MM.1S (cell line): ENCODE measurements at regions not wholly inside any gene's neighbourhood (a gene's known extent, or its start where the extent isn't known, plus 50 kb on each side); places are given as distances from the start of the nearest gene placed in this dataset.

Experiments
- DNase-seq: peaks from one replicate; pipeline ENCODE4 v3.0.0-alpha.2; 2015
- H2AFZ ChIP-seq: fragments of 300-600 bp; sonication (generic); 2 replicates; pipeline ENCODE4 v1.6.0; 2016; ENCODE audit warnings: antibody characterized with exemption, low read length
- H3F3A ChIP-seq: fragments of 300-600 bp; sonication (generic); 2 replicates; pipeline ENCODE4 v1.6.1; 2016; ENCODE audit warnings: mild to moderate bottlenecking, antibody characterized with exemption, low read length, moderate library complexity, mixed read lengths; ENCODE audit not compliant: insufficient read depth
- H3K27ac ChIP-seq: fragments of 300-600 bp; sonication (generic); 2 replicates; pipeline ENCODE4 v1.5.1; 2016; ENCODE audit warnings: mild to moderate bottlenecking, low read length
- H3K27me3 ChIP-seq: fragments of 300-600 bp; sonication (generic); replicated peaks from 2 replicates; pipeline ENCODE4 v1.6.0; 2016; ENCODE audit warnings: low read length; ENCODE audit not compliant: insufficient read depth
- H3K36me3 ChIP-seq: fragments of 300-600 bp; sonication (generic); replicated peaks from 2 replicates; pipeline ENCODE4 v1.6.1; 2016; ENCODE audit warnings: mild to moderate bottlenecking, low read length, mixed read lengths; ENCODE audit not compliant: insufficient read depth
- H3K4me1 ChIP-seq: fragments of 300-600 bp; sonication (generic); 2 replicates; pipeline ENCODE4 v1.6.1; 2016; ENCODE audit warnings: low read length, mixed read lengths
- H3K4me2 ChIP-seq: fragments of 300-600 bp; sonication (generic); 2 replicates; pipeline ENCODE4 v1.6.0; 2016; ENCODE audit warnings: low read depth, low read length
- H3K4me3 ChIP-seq: fragments of 300-600 bp; sonication (generic); 2 replicates; pipeline ENCODE4 v1.5.1; 2016; ENCODE audit warnings: low read length, mixed read lengths
- H3K79me2 ChIP-seq: fragments of 300-600 bp; sonication (generic); 2 replicates; pipeline ENCODE4 v1.6.1; 2016; ENCODE audit warnings: mixed run types, low read length, mixed read lengths
- H3K9ac ChIP-seq: fragments of 300-600 bp; sonication (generic); 2 replicates; pipeline ENCODE4 v1.6.1; 2016; ENCODE audit warnings: low read length, mixed read lengths
- H3K9me2 ChIP-seq: fragments of 300-600 bp; sonication (generic); replicated peaks from 2 replicates; pipeline ENCODE4 v1.6.1; 2016; ENCODE audit warnings: mild to moderate bottlenecking, low read length, mixed read lengths; ENCODE audit not compliant: insufficient read depth
- H3K9me3 ChIP-seq: fragments of 300-600 bp; sonication (generic); replicated peaks from 2 replicates; pipeline ENCODE4 v1.6.1; 2016; ENCODE audit warnings: mild to moderate bottlenecking, low read length, mixed read lengths; ENCODE audit not compliant: insufficient read depth
- H4K20me1 ChIP-seq: fragments of 300-600 bp; sonication (generic); 2 replicates; pipeline ENCODE4 v1.6.1; 2016; ENCODE audit warnings: mild to moderate bottlenecking, low read length, moderate library complexity, mixed read lengths; ENCODE audit not compliant: insufficient read depth
- CTCF ChIP-seq: fragments of 300-600 bp; sonication (generic); IDR thresholded peaks from 2 replicates; pipeline ENCODE4 v1.5.1; 2016; ENCODE audit warnings: antibody characterized with exemption, low read length, mixed read lengths
- EZH2 ChIP-seq: fragments of 300-600 bp; sonication (generic); optimal IDR thresholded peaks from 2 replicates; pipeline ENCODE3; 2017; ENCODE audit warnings: low read depth, mild to moderate bottlenecking, antibody characterized with exemption, low read length, mixed read lengths
- EZH2phosphoT487 ChIP-seq: fragments of 300-600 bp; sonication (generic); IDR thresholded peaks from 2 replicates; pipeline ENCODE4 v1.6.1; 2018; ENCODE audit warnings: antibody characterized with exemption, low read length

DNA sequence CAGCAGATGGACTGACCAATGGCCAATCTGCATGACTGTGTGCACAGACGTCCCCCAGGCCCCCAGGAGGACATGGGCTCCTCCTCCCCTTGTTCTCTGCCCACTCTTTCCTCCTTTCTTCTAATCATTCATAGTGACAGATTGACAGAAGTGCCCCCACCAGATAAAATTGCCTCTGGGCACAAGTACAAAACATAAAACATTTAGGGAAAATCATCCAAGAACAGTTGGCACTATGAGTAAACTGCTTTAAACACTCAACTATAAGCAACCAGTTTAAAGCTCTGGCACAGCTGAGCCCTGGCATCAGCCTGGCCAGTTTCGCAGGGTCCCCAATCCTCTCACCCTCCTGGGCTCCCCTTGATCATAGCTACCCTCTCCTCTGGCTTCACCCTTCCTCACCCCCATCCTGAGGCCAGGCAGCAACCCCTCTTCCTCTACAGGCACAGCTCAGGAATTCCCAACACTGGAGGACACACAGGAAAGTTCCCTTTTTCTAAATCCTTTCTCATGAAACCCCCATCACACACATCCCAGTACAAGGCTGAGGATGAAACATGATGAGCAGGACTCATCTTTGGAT, 232.9 kb downstream of the BUD13 start:
- Histone ChIP-seq H3K4me3 (no peak overlapping the region), H2AFZ (no peak overlapping the region), H3K36me3 (no peaks in the 10 kb centered on the region), H3F3A (no peaks in the 10 kb centered on the region), H3K9me3 (no peaks in the 10 kb centered on the region), H3K9me2 (no peaks in the 10 kb centered on the region), H3K9ac (no peak overlapping the region), H3K79me2 (no peaks in the 10 kb centered on the region), H3K4me1 (peaks cover 6% of the 10 kb centered on the region), H4K20me1 (no peaks in the 10 kb centered on the region), H3K27ac (no peak overlapping the region), H3K4me2 (no peak overlapping the region), H3K27me3 (no peaks in the 10 kb centered on the region)
- TF ChIP-seq CTCF (no peak), EZH2phosphoT487 (no peak), EZH2 (no peak)
- DNase-seq: no peak

GRCh38 chr11:116539211-116539610, 233.6 kb downstream of the BUD13 start:
- Histone ChIP-seq H3K36me3 (no peaks in the 10 kb centered on the region), H2AFZ (no peak overlapping the region), H3K9me2 (no peaks in the 10 kb centered on the region), H3K4me1 (peaks cover 6% of the 10 kb centered on the region), H3K27ac (no peak overlapping the region), H3K4me3 (no peak overlapping the region), H3K4me2 (no peak overlapping the region), H4K20me1 (no peaks in the 10 kb centered on the region), H3K27me3 (no peaks in the 10 kb centered on the region), H3K9ac (no peak overlapping the region), H3K79me2 (no peaks in the 10 kb centered on the region), H3F3A (no peaks in the 10 kb centered on the region), H3K9me3 (no peaks in the 10 kb centered on the region)
- no peak for DNase-seq
- TF ChIP-seq EZH2 (no peak), EZH2phosphoT487 (no peak), CTCF (no peak)

DNA sequence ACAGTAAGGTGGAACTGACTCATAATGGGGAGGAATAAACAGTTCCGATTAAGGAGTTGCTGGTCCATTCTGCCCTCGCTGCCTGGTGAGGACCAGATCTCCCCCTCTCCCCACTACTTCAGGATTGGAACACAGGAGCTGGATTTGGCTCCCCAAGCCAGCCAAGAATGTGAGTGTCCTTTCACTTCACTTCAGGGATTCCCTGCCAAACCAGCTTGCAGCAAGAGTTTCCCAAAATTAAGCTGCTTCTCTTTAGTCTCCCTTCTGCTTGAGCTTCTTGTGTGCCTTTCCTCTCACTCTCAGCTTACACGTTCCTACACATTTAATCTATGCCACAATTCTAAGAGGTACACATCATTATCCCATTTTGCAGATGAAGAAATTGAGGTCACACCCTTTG, 234.1 kb downstream of the BUD13 start:
- Histone ChIP-seq H3K27ac (no peak overlapping the region), H4K20me1 (no peaks in the 10 kb centered on the region), H3F3A (no peaks in the 10 kb centered on the region), H3K79me2 (no peaks in the 10 kb centered on the region), H3K9me3 (no peaks in the 10 kb centered on the region), H3K9me2 (no peaks in the 10 kb centered on the region), H3K4me1 (peaks cover 6% of the 10 kb centered on the region), H3K27me3 (0 out of 2 replicates have a peak, but pooled peaks cover under 1% of the 10 kb centered on the region), H3K4me3 (no peak overlapping the region), H2AFZ (no peak overlapping the region), H3K36me3 (no peaks in the 10 kb centered on the region), H3K4me2 (no peak overlapping the region), H3K9ac (no peak overlapping the region)
- DNase-seq: no peak
- TF ChIP-seq CTCF (no peak), EZH2phosphoT487 (no peak), EZH2 (no peak)
